K562 (cell line): ENCODE measurements at regions not wholly inside any gene's neighbourhood (a gene's known extent, or its start where the extent isn't known, plus 50 kb on each side); places are given as distances from the start of the nearest gene placed in this dataset.

Experiments
- ATAC-seq: fragments of 200-7000 bp; cut with Tn5 transposase; 3 replicates; pipeline ENCODE4 v1.9.1; 2020; ENCODE audit warnings: moderate library complexity
- BruUV-seq: library from RNA; stranded (reverse); fragments of 400-500 nt; replicated peaks from 2 replicates; lab custom pipeline; 2021; lab: Mats Ljungman, UMichigan
- CTCF ChIA-PET: fragments of 300-600 bp; formaldehyde crosslinking; extraction: SDS; loops from one replicate; lab custom pipeline; 2021; ENCODE audit warnings: low intra/inter-chr PET ratio; lab: Yijun Ruan, JAX
- POLR2A ChIA-PET: fragments of 300-600, 350-650 bp; sonication (Branson Sonifier 250); formaldehyde crosslinking; extraction: SDS; loops from one replicate; lab custom pipeline; 2021; ENCODE audit warnings: antibody characterized with exemption, inconsistent platforms; lab: Yijun Ruan, JAX
- DNase-seq, 4 experiments: peaks; one replicate each; pipeline versions ENCODE4 v3.0.0 to v3.0.0-alpha.2; 2011 to 2018; ENCODE audit warnings: low spot score in 3 of 4, mixed read lengths in 3 of 4; ENCODE audit errors: extremely low read depth in 1 of 4
- FAIRE-seq: peaks from 2 replicates; lab custom pipeline; 2011; peaks lifted over from hg19 to GRCh38; lab: Jason Lieb, UNC
- H2AFZ ChIP-seq: 2 replicates; pipeline ENCODE4 v1.6.0; 2011; ENCODE audit warnings: low read depth, low read length, control low read depth, inconsistent platforms
- H3K27ac ChIP-seq: fragments of 200-600 bp; 3 replicates; pipeline ENCODE4 v1.8.0; 2011; ENCODE audit warnings: low read depth, mild to moderate bottlenecking, control low read depth, inconsistent platforms, low read length, moderate library complexity, mixed read lengths; ENCODE audit errors: extremely low read depth
- H3K27me3 ChIP-seq, 2 experiments: fragments of 300-600 bp in 1 of 2; 2 replicates in 1 of 2; 3 replicates in 1 of 2; pipeline versions ENCODE4 v1.6.0 to v1.8.0; 2011; ENCODE audit warnings: inconsistent platforms in 2 of 2, low read length in 2 of 2, mild to moderate bottlenecking in 1 of 2, mixed read lengths in 1 of 2, moderate library complexity in 1 of 2; ENCODE audit not compliant: control insufficient read depth in 2 of 2, insufficient read depth in 2 of 2
- H3K36me3 ChIP-seq: fragments of 300-600 bp; 3 replicates; pipeline ENCODE4 v1.8.0; 2011; ENCODE audit warnings: mild to moderate bottlenecking, low read length, inconsistent platforms; ENCODE audit not compliant: control insufficient read depth, insufficient read depth
- H3K4me1 ChIP-seq, 2 experiments: fragments of 200-600 bp in 1 of 2; replicated peaks in 1 of 2; 2 replicates in 1 of 2; 3 replicates in 1 of 2; pipeline versions ENCODE4 v1.5.1 to v1.8.0; 2011; ENCODE audit warnings: inconsistent platforms in 2 of 2, low read length in 2 of 2, mild to moderate bottlenecking in 1 of 2, mixed read lengths in 1 of 2, moderate library complexity in 1 of 2; ENCODE audit not compliant: control insufficient read depth in 2 of 2, insufficient read depth in 2 of 2
- H3K4me2 ChIP-seq: 2 replicates; pipeline ENCODE4 v1.6.1; 2011; ENCODE audit warnings: low read length, control low read depth, inconsistent platforms, mixed read lengths; ENCODE audit not compliant: insufficient read depth
- H3K4me3 ChIP-seq: fragments of 200-600 bp; sonication (generic), shearing (Covaris generic); 2 replicates; pipeline ENCODE4 v1.5.1; 2016; ENCODE audit warnings: control low read depth, inconsistent platforms
- H3K79me2 ChIP-seq: fragments of 200-600 bp; 3 replicates; pipeline ENCODE4 v1.8.0; 2011; ENCODE audit warnings: low read length, inconsistent platforms; ENCODE audit not compliant: control insufficient read depth, insufficient read depth
- H3K9ac ChIP-seq, 2 experiments: 2 replicates each; pipeline versions ENCODE4 v1.6.0 to v1.6.1; 2011; ENCODE audit warnings: low read depth in 2 of 2, low read length in 2 of 2, control low read depth in 1 of 2, inconsistent platforms in 1 of 2, mild to moderate bottlenecking in 1 of 2, mixed read lengths in 1 of 2; ENCODE audit not compliant: insufficient read depth in 1 of 2
- H3K9me1 ChIP-seq: one replicate; pipeline ENCODE4 v1.6.0; 2011; ENCODE audit warnings: inconsistent platforms, mild to moderate bottlenecking, low read length, moderate library complexity; ENCODE audit not compliant: control insufficient read depth, insufficient read depth
- H3K9me3 ChIP-seq: replicated peaks from 2 replicates; pipeline ENCODE4 v1.5.1; 2011; ENCODE audit warnings: low read depth, low read length, inconsistent platforms; ENCODE audit not compliant: control insufficient read depth, insufficient read depth
- H4K20me1 ChIP-seq: replicated peaks from 2 replicates; pipeline ENCODE4 v1.6.1; 2011; ENCODE audit warnings: low read length, inconsistent platforms, mixed read lengths; ENCODE audit not compliant: control insufficient read depth, insufficient read depth
- C11orf30 ChIP-seq: fragments of 450-650 bp; IDR thresholded peaks from 2 replicates; pipeline ENCODE4 v1.6.1; 2016; ENCODE audit warnings: low read depth, mild to moderate bottlenecking
- CHD1 ChIP-seq: fragments of 200-600 bp; sonication (generic); IDR thresholded peaks from one replicate; pipeline ENCODE4 v1.6.1; 2012; ENCODE audit warnings: mild to moderate bottlenecking, moderate library complexity, low read length, inconsistent platforms
- DNMT1 ChIP-seq: fragments of 450-650 bp; IDR thresholded peaks from 2 replicates; pipeline ENCODE4 v1.6.1; 2016; ENCODE audit warnings: antibody characterized with exemption, mild to moderate bottlenecking
- GATAD2A ChIP-seq: fragments of 450-650 bp; IDR thresholded peaks from 2 replicates; pipeline ENCODE4 v1.6.1; 2017
- NFE2 ChIP-seq: IDR thresholded peaks from 2 replicates; pipeline ENCODE4 v1.6.1; 2014; ENCODE audit warnings: antibody characterized with exemption, low read depth
- SAFB2 ChIP-seq: fragments of 200-400 bp; formaldehyde crosslinking; IDR thresholded peaks from 2 replicates; pipeline ENCODE4 v1.6.1; 2018; ENCODE audit warnings: borderline replicate concordance, low read length, low read depth, moderate library complexity; ENCODE audit not compliant: severe bottlenecking
- STAG1 ChIP-seq: sonication (generic); formaldehyde crosslinking; IDR thresholded peaks from 2 replicates; pipeline ENCODE4 v1.5.0; 2020; ENCODE audit warnings: missing genetic modification reagents, borderline replicate concordance
- ZC3H8 ChIP-seq: fragments of 450-650 bp; IDR thresholded peaks from 2 replicates; pipeline ENCODE4 v1.6.1; 2017
- ZKSCAN3 ChIP-seq: fragments of 250-450 bp; sonication (Bioruptor Pico); IDR thresholded peaks from 2 replicates; pipeline ENCODE4 v1.4.0; 2020
- ZNF124 ChIP-seq: sonication (generic); formaldehyde crosslinking; IDR thresholded peaks from 2 replicates; pipeline ENCODE4 v1.8.1; 2022; ENCODE audit warnings: missing genetic modification reagents
- WGBS: fragments of 100-300 bp; shearing (Covaris generic); methylation state at CpG from one replicate; pipeline ENCODE4 v1.1.6; 2016; ENCODE audit warnings: low coverage, mixed read lengths; ENCODE audit not compliant: insufficient coverage; ENCODE audit errors: missing lambda C conversion rate; 5-methylcytosine and 5-hydroxymethylcytosine counted together
- in situ Hi-C: fragments of 300-500 bp; cut with MboI; formaldehyde crosslinking; loops from 4 replicates; pipeline ENCODE4 v1.15.0; 2018; ENCODE audit warnings: inconsistent platforms, mixed read lengths
- intact Hi-C: fragments of 100-400 bp; cut with micrococcal nuclease; formaldehyde crosslinking; loops from 2 replicates; pipeline ENCODE4 v1.14.2; 2022

DNA sequence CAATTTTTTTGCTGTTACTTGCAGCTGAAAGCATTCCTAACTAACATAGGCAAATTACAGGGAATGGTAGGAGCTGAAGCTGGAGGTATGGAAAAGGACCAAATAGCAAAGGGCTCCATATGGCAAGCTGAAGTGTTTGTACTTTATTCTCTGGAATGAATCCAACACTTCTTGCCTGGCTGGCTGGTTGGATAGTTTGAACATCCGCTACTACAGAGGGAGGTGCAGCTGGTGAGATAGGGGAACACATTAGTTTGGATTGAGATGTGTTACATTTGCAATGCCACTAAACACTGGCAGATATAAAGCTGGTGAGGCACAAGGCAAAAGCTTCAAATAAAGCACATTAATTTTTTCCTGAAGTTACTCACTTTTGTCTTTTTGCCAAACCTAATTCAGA lies 291.5 kb downstream of the SP3 start:
- WGBS, result 0% methylated on average over 1 of the region's 1 CpG
- Histone ChIP-seq H3K4me1 (no peaks in the 10 kb centered on the region), H2AFZ (no peak overlapping the region), H3K36me3 (no peaks in the 10 kb centered on the region), H3K9me1 (no peaks in the 10 kb centered on the region), H3K9me3 (no peaks in the 10 kb centered on the region), H3K4me3 (no peak overlapping the region), H3K9ac (no peak overlapping the region), H3K27ac (no peak overlapping the region), H3K4me2 (no peak overlapping the region), H4K20me1 (no peaks in the 10 kb centered on the region), H3K79me2 (no peaks in the 10 kb centered on the region), H3K27me3 (no peaks in the 10 kb centered on the region; a peak in 1 of 5 replicates)
- FAIRE-seq, result no peak
- CTCF ChIA-PET, result no interaction called here
- no peak for TF ChIP-seq ZNF124 (CRISPR knock-in tag)
- TF ChIP-seq ZKSCAN3, result no peak
- no peak for TF ChIP-seq STAG1 (CRISPR knock-in tag)
- TF ChIP-seq SAFB2, result no peak
- no peak for TF ChIP-seq GATAD2A
- no peak for TF ChIP-seq C11orf30
- TF ChIP-seq CHD1, result no peak
- TF ChIP-seq ZC3H8, result no peak
- no peak for TF ChIP-seq DNMT1
- TF ChIP-seq NFE2, result no peak
- no TSS peak for BruUV-seq
- intact Hi-C loops, result no loop called here
- POLR2A ChIA-PET, result interaction anchor here (0.7 kb wide), 1 partner anchor 146 kb away, joined by 3 read pairs; no protein-coding TSS in a partner anchor
- in situ Hi-C loops, result no loop called here
- no peak for DNase-seq
- no peak for ATAC-seq
